ENCODE measurements at regions not wholly inside any gene's neighbourhood (a gene's known extent, or its start where the extent isn't known, plus 50 kb on each side); places are given as distances from the start of the nearest gene placed in this dataset.

GRCh38 chr14:22489957-22490950 is 98.8 kb downstream of the DAD1 start:
- no peaks in the 10 kb centered on the region for H3K27me3 ChIP-seq (ENCODE audit: insufficient read depth, poor library complexity, severe bottlenecking)

DNA sequence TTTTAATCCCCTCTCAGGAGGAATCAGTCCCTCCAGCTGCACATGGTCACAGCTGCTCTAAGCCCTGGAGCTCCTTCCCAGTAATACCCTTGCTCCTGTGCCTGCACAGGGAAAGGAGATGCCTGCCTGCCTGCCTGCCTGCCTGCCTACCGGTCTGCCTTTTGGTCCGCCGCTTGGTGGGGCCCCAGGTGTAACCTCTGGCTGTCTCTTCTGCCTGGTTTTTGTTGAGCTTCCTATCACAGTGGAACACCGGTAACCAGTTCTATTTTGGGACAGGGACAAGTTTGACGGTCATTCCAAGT is 99.8 kb downstream of the DAD1 start:
- DNase-seq (ENCODE audit: low read depth in 1 of 2, low spot score in 1 of 2), result no peak
- Histone ChIP-seq H3K4me3 (replicated peaks; ENCODE audit: insufficient read depth, low read length) (no peak overlapping the region), H3K27me3 (ENCODE audit: insufficient read depth, poor library complexity, severe bottlenecking) (no peaks in the 10 kb centered on the region), H3K27ac (replicated peaks) (no peak overlapping the region)
- TF ChIP-seq, protein P1, sequence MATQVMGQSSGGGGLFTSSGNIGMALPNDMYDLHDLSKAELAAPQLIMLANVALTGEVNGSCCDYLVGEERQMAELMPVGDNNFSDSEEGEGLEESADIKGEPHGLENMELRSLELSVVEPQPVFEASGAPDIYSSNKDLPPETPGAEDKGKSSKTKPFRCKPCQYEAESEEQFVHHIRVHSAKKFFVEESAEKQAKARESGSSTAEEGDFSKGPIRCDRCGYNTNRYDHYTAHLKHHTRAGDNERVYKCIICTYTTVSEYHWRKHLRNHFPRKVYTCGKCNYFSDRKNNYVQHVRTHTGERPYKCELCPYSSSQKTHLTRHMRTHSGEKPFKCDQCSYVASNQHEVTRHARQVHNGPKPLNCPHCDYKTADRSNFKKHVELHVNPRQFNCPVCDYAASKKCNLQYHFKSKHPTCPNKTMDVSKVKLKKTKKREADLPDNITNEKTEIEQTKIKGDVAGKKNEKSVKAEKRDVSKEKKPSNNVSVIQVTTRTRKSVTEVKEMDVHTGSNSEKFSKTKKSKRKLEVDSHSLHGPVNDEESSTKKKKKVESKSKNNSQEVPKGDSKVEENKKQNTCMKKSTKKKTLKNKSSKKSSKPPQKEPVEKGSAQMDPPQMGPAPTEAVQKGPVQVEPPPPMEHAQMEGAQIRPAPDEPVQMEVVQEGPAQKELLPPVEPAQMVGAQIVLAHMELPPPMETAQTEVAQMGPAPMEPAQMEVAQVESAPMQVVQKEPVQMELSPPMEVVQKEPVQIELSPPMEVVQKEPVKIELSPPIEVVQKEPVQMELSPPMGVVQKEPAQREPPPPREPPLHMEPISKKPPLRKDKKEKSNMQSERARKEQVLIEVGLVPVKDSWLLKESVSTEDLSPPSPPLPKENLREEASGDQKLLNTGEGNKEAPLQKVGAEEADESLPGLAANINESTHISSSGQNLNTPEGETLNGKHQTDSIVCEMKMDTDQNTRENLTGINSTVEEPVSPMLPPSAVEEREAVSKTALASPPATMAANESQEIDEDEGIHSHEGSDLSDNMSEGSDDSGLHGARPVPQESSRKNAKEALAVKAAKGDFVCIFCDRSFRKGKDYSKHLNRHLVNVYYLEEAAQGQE (IDR thresholded peaks at IDR 0.05; ENCODE audit: insufficient replicate concordance, low read depth), result no peak
- TF ChIP-seq GABPA (IDR thresholded peaks at IDR 0.05; ENCODE audit: low read depth) (no peak), POLR2AphosphoS5 (IDR thresholded peaks at IDR 0.05; ENCODE audit: low read depth) (no peak), SPI1 (IDR thresholded peaks at IDR 0.05; ENCODE audit: borderline replicate concordance, low read depth) (no peak), CTCF (IDR thresholded peaks at IDR 0.05; ENCODE audit: insufficient read depth, low read length) (no peak)

More at GRCh38 chr14:22489957-22490950, 98.8 kb downstream of the DAD1 start:
- no peak for DNase-seq (ENCODE audit: low read depth in 1 of 2, low spot score in 1 of 2)
- Histone ChIP-seq H3K27ac (replicated peaks) (no peak overlapping the region), H3K4me3 (replicated peaks; ENCODE audit: insufficient read depth, low read length) (no peak overlapping the region)
- TF ChIP-seq GABPA (IDR thresholded peaks at IDR 0.05; ENCODE audit: low read depth), result no peak
- TF ChIP-seq POLR2AphosphoS5 (IDR thresholded peaks at IDR 0.05; ENCODE audit: low read depth), result no peak
- TF ChIP-seq, protein P1 (IDR thresholded peaks at IDR 0.05; ENCODE audit: insufficient replicate concordance, low read depth), result no peak
- TF ChIP-seq CTCF (IDR thresholded peaks at IDR 0.05; ENCODE audit: insufficient read depth, low read length), result no peak
- TF ChIP-seq SPI1 (IDR thresholded peaks at IDR 0.05; ENCODE audit: borderline replicate concordance, low read depth), result no peak

GRCh38 chr14:22488522-22489243 is 100.3 kb downstream of the DAD1 start:
- H3K4me3 ChIP-seq (replicated peaks; ENCODE audit: insufficient read depth, low read length), result no peak overlapping the region
- H3K27ac ChIP-seq (replicated peaks), result no peak overlapping the region
- no peaks in the 10 kb centered on the region for H3K27me3 ChIP-seq (ENCODE audit: insufficient read depth, poor library complexity, severe bottlenecking)
- DNase-seq (ENCODE audit: low read depth in 1 of 2, low spot score in 1 of 2), result no peak
- no peak for TF ChIP-seq GABPA (IDR thresholded peaks at IDR 0.05; ENCODE audit: low read depth)
- no peak for TF ChIP-seq CTCF (IDR thresholded peaks at IDR 0.05; ENCODE audit: insufficient read depth, low read length)
- TF ChIP-seq, protein P1 (IDR thresholded peaks at IDR 0.05; ENCODE audit: insufficient replicate concordance, low read depth), result no peak
- no peak for TF ChIP-seq SPI1 (IDR thresholded peaks at IDR 0.05; ENCODE audit: borderline replicate concordance, low read depth)
- TF ChIP-seq POLR2AphosphoS5 (IDR thresholded peaks at IDR 0.05; ENCODE audit: low read depth), result no peak
